Hematopoietic multipotent progenitor cell treated with erythropoietin and hydrocortisone succinate and interleukin-3 and kit ligand, for 6 days (in vitro differentiated cells): ENCODE measurements at regions not wholly inside any gene's neighbourhood (a gene's known extent, or its start where the extent isn't known, plus 50 kb on each side); places are given as distances from the start of the nearest gene placed in this dataset.
"Not testable (repeated sequence)": the region's sequence is repeated elsewhere in the genome, so short reads cannot be mapped to it uniquely, and the experiment has no call there.

Experiments used
- DNase-seq: peaks from one replicate; pipeline ENCODE4 v3.0.0-alpha.2; 2015

DNA sequence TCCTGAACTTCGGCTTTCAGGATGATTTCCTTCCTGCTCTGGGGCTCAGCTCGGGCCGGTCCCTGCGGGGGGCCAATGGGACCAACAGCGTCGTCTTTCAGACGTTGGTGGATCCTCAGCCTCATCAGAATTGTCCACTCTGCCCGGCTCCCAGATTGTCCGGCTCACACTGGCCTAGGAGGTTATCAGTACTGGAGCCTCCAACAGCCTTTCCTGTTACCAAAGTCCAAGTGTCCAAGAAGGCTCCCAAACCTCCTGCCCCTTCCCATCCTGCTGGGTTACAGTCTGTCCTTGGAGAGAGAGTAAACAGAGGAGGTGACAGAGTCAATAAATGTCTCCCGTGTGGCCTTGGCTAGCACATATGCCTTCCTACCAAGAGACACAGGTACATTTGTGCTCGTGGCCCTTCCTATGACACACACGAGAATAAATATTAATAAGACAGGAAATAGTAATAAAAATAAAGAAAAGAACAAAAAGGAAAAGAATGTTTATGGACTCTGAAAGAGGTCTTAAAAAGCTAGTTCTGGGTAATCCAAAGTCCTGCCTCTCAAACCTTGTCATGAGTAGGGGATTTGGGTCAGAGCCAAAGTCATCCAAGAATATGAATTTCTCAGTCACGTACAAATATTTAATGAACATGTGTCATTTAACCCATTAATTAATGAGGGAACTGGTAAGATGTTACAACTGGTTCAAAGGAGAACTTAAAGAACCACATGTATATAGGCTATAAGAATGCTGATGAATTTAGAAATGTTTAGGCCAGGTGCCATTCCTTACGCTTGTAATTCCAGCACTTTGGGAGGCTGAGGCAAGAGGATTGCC, 80.8 kb upstream of the SLC2A1 start:
- DNase-seq: no peak

GRCh38 chr1:43038232-43038935, 79.7 kb upstream of the SLC2A1 start:
- no peak for DNase-seq

DNA sequence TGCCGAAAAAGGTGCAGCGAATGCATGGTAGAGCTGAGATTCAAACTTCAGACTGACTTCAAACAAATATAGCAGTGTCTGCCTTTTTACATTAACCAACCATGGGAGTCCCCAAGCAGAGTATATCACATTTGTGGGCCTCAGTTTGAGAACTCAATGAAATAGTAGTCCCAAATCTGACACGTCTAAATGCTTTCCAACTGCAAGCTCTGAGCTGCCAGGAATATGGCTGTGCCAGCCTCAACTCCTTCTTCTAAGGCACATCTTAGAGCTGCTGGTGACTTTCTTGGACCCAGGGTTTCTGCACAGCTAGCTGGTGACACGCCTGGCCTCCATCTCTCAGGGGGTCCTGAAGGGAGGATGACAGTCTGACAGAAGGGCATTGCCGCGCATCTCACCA, 78.8 kb upstream of the SLC2A1 start:
- DNase-seq: no peak

DNA sequence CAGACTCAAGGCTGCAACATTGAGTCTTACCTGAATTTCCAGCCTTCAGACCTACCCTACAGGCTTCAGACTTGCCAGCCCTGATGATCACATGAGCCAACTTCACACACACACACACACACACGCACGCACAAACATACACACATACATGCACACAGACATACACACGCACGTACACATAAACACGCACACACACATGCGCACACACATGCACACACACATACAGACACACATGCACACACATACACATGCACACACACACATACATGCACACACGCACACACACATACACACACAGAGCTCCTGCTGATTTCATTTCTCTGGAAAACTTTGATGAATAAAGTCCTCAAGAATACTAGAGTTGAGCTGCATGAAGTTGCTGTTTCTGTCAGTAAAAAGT, 78.3 kb upstream of the SLC2A1 start:
- DNase-seq: no peak

- no peak for DNase-seq
These were observed 77.4 kb upstream of the SLC2A1 start for GRCh38 chr1:43035821-43036741.

DNA sequence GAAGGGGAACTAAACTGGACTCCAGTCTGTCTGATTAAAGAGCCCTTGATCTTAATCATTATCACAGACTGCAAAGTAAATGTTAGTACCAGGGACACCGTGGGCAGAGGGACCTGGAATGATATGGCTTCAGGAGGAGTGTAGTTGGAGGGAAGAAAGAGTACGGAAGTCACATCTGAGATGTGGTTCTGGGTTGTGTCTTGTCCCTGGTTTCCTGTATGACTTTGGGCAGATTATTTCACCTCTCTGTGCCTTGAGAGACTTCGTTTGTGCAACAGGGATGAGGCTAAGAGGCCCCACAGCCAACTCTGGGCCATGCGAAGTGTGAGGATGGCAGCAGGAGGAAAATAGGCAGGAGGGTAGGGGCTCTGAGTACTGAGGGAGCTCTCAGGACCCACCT, 76.1 kb upstream of the SLC2A1 start:
- DNase-seq: peak; percentile 15

DNA sequence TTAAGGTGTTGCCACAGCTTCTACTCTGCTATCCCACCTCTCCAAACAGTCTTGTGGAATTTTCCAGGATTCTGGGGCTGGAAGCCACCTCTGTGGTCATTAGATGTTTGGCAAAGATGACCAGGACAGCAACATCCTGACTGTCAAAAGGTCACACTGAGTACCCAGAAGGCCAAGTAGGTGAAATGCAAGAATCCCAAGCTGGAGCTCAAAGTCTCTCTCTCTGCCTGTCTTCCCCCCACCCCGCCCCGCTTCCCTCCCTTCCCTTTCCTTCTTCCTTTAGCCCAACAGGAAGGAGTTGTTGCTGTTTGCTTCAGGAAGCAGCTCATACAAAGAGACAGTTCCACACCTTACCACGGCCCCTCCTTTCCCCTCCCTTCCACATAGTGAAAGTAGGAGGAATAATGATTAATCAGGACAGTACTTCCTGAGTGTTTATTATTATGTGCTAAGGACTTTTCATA, 75.6 kb upstream of the SLC2A1 start:
- no peak for DNase-seq

- no peak for DNase-seq
These were observed 72.9 kb upstream of the SLC2A1 start for GRCh38 chr1:43031316-43032203.

- no peak for DNase-seq
These were observed 66.2 kb upstream of the SLC2A1 start for GRCh38 chr1:43024905-43025304.

DNA sequence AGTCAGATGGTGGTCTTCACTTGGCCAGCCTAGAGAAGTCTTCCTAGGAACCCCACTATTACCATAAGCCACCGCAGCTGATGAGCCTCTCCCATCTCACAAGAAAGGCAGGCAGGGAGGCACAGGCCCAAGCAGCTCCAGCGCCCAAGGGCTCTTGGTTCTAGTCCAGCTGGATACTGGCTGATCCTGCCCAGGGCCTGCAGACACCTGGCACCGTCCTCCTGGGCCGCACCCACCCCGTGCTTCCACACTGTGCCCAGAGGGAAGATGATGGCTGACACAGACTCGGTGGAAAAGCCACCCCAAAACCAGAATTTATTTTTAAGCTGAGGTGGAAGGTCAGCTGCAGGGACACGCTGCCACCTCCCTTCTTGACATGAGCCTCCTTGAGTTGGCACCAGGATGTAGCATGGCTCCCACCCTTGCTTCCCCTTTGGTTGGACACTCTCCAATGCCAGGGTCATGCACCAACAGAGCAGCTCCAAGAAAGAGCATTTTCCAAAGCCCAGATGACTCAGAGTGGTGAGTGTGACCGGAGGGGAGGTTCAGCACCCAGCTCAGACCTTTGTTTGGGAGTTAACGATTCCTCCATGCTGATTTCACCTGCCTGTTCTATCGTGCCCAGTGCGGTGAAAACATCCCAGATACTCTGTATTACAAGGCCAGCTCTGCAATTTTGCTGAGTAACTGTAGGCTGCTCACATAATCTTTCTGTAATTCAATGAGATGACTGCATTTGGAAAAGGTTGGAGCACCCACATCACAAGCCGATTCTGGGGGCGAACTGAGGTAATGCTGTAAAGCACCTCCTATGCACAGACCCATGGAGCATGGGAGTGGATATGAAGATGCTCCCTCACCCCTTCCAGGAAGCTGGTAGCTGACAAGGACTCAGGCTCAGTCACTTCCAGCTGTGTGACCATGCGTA, 63.1 kb upstream of the SLC2A1 start:
- no peak for DNase-seq

GRCh38 chr1:43019226-43019625, 60.6 kb upstream of the SLC2A1 start:
- no peak for DNase-seq

GRCh38 chr1:43018121-43018520, 59.5 kb upstream of the SLC2A1 start:
- no peak for DNase-seq

- no peak for DNase-seq
These were observed 56.6 kb upstream of the SLC2A1 start for GRCh38 chr1:43015269-43015668.

DNA sequence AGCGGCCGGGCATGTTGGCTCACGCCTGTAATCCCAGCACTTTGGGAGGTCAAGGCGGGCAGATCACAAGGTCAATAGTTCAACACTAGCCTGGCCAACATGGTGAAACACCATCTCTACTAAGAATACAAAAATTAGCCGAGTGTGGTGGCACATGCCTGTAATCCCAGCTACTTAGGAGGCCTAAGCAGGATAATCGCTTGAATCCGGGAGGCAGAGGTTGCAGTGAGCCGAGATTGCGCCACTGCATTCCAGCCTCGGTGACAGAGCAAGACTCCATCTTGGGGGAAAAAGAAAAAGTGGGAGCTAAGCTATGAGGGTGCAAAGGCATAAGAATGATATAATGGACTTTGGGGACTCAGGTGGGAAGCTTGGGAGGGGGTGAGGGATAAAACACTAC, 55.9 kb upstream of the SLC2A1 start:
- not testable (repeated sequence) for DNase-seq

GRCh38 chr1:43011020-43011419, 52.4 kb upstream of the SLC2A1 start:
- DNase-seq: peak; percentile 23

DNA sequence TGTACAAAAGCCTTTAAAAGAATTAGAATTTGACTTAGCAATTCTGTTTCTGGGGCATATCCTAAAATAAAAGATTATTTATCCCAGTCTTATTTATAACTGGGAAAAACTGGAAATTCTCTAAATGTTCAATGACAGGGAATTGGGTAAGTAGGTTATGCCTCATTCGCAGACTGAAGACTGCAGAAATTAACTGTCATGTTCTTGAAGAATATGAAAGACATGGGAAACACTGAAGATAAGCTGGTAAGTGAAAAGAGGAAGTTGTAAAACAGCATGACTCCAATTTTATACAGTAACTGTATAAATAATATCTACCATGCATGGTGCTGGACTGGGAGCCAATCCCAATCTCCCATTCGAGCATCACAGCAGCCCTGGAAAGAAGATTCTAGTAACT, 50.6 kb upstream of the SLC2A1 start:
- peak; percentile 70 for DNase-seq

GRCh38 chr1:43008115-43009060, 49.7 kb upstream of the SLC2A1 start:
- DNase-seq: no peak
